ENCODE measurements at regions not wholly inside any gene's neighbourhood (a gene's known extent, or its start where the extent isn't known, plus 50 kb on each side); places are given as distances from the start of the nearest gene placed in this dataset.

DNA sequence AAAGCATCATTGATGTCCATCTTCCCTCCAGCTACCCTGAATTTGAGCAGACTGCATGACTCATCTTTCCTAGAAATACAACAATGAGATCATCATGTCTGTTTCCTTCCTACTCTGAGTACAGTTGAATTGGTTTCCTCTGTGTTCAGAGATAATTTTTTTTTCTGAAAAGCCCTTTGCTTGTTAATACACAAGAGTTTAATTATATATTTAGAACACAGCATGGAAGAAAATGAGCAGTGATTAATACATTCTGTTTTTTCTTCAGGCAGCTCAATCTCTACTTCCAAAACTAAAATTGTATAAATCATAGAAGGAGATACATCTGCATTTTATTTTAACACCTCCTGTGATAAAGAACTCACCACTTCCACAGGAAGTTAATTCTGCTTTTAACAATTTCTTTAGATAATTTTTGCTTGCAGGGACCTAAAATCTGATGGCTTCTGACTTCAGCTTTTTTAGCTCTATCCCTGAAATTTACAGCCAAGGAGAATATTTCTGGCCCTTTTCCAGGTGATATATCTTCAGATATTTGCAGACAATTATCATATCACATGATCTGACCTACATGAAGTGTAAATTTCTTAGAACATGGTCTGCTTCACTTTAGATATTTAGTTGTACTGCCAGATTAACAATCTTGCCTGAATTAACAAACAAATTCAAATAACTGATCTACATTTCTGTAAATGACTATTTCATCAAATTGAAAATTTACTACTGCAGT, 249.0 kb downstream of the TRIB2 start:
- Histone ChIP-seq H3K4me3 (no peak overlapping the region), H3K27ac (no peak overlapping the region), H3K36me3 (no peaks in the 10 kb centered on the region), H3K4me1 (peaks cover 0 to 9% (median 0%) of the 10 kb centered on the region in 4 donors), H3K27me3 (no peaks in the 10 kb centered on the region), H3K9me3 (no peaks in the 10 kb centered on the region)
- in situ Hi-C loops (cut with MboI; ENCODE audit: low pct_ligation_motif_present in 1 of 4, low pct_unique_long_range_greater_than_20kb in 1 of 4, low sequenced_read_pairs in 3 of 4) (no loop called here), intact Hi-C loops (cut with DNase I; ENCODE audit: low total_unique reads) (no loop called here)
- DNase-seq = no peak
- no peak for TF ChIP-seq POLR2AphosphoS5 (IDR thresholded peaks at IDR 0.05)
- TF ChIP-seq CTCF (IDR thresholded peaks at IDR 0.05) = no peak
- no peak for TF ChIP-seq POLR2A (IDR thresholded peaks at IDR 0.05)
- no peak for TF ChIP-seq EP300 (IDR thresholded peaks at IDR 0.05; ENCODE audit: low read depth)

GRCh38 chr2:12967804-12968203, 251.1 kb downstream of the TRIB2 start:
- in situ Hi-C loops (cut with MboI; ENCODE audit: low pct_ligation_motif_present in 1 of 4, low pct_unique_long_range_greater_than_20kb in 1 of 4, low sequenced_read_pairs in 3 of 4) = no loop called here
- WGBS, 2 donors (ENCODE audit: low coverage in 1 of 2) = 79% methylated on average over 1 of the region's 1 CpG; no CpG with 5 or more reads in 1 of the 2 donors
- H3K4me3 ChIP-seq = no peak overlapping the region
- no peaks in the 10 kb centered on the region for H3K36me3 ChIP-seq
- peaks cover 0 to 9% (median 0%) of the 10 kb centered on the region in 4 donors for H3K4me1 ChIP-seq
- TF ChIP-seq POLR2AphosphoS5 (IDR thresholded peaks at IDR 0.05) = no peak
- no peak for TF ChIP-seq POLR2A (IDR thresholded peaks at IDR 0.05)
- no peak for TF ChIP-seq CTCF (IDR thresholded peaks at IDR 0.05)
- TF ChIP-seq EP300 (IDR thresholded peaks at IDR 0.05; ENCODE audit: low read depth) = no peak
- intact Hi-C loops (cut with DNase I; ENCODE audit: low total_unique reads) = no loop called here
- no peaks in the 10 kb centered on the region for H3K9me3 ChIP-seq
- no peaks in the 10 kb centered on the region for H3K27me3 ChIP-seq
- H3K27ac ChIP-seq = no peak overlapping the region
- no peak for DNase-seq

DNA sequence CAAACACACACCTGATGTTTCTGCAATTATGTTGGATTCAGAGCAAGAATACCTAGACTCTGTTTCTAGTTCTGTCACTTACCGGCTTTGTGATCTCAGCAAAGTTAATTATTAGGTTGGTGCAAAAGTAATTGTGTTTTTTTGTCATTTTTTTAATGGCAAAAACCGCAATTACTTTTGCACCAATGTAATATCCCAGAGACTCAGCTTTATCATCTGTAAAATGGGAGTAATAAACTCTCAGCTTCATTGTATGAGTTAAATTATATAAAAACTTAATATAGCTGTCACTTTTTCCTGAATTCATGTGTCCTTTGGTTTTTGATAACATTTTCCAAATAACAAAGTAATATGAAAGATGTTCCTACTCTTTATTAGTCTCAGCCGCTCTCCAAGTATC, 251.7 kb downstream of the TRIB2 start:
- Histone ChIP-seq H3K27me3 (no peaks in the 10 kb centered on the region), H3K4me3 (no peak overlapping the region), H3K9me3 (no peaks in the 10 kb centered on the region), H3K36me3 (no peaks in the 10 kb centered on the region), H3K4me1 (peaks cover 0 to 9% (median 0%) of the 10 kb centered on the region in 4 donors), H3K27ac (no peak overlapping the region)
- no peak for DNase-seq
- in situ Hi-C loops (cut with MboI; ENCODE audit: low pct_ligation_motif_present in 1 of 4, low pct_unique_long_range_greater_than_20kb in 1 of 4, low sequenced_read_pairs in 3 of 4) = no loop called here
- 86% methylated on average over 3 of the region's 3 CpGs for WGBS, 2 donors (ENCODE audit: low coverage in 1 of 2)
- TF ChIP-seq CTCF (IDR thresholded peaks at IDR 0.05) (no peak), POLR2A (IDR thresholded peaks at IDR 0.05) (no peak), POLR2AphosphoS5 (IDR thresholded peaks at IDR 0.05) (no peak), EP300 (IDR thresholded peaks at IDR 0.05; ENCODE audit: low read depth) (no peak)
- intact Hi-C loops (cut with DNase I; ENCODE audit: low total_unique reads) = no loop called here

DNA sequence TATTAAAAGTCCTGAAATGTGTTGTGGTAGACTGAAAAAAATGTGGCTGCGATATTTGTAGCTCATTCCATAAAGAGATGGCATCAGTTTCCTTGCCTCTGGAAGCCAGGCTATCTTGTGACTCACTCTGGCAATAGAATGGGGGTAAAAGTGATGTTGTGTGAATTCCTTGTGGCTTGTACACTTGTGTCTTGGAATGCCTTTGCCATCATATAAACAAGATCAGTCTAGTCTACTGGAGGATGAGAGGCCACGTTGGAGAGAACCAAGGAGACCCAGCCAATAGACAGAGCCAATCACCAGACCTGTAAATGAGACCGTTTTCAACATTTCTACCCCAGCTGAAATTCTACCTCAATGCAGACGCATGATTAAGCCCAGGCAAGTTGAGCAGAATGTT, 254.1 kb downstream of the TRIB2 start:
- Histone ChIP-seq H3K4me1 (no peaks in the 10 kb centered on the region), H3K9me3 (no peaks in the 10 kb centered on the region), H3K27me3 (no peaks in the 10 kb centered on the region), H3K27ac (no peak overlapping the region), H3K36me3 (no peaks in the 10 kb centered on the region), H3K4me3 (no peak overlapping the region)
- intact Hi-C loops (cut with DNase I; ENCODE audit: low total_unique reads) (no loop called here), in situ Hi-C loops (cut with MboI; ENCODE audit: low pct_ligation_motif_present in 1 of 4, low pct_unique_long_range_greater_than_20kb in 1 of 4, low sequenced_read_pairs in 3 of 4) (no loop called here)
- no peak for TF ChIP-seq CTCF (IDR thresholded peaks at IDR 0.05)
- TF ChIP-seq EP300 (IDR thresholded peaks at IDR 0.05; ENCODE audit: low read depth) = no peak
- TF ChIP-seq POLR2AphosphoS5 (IDR thresholded peaks at IDR 0.05) = no peak
- TF ChIP-seq POLR2A (IDR thresholded peaks at IDR 0.05) = no peak
- WGBS, 2 donors (ENCODE audit: low coverage in 1 of 2) = 71 to 83% methylated on average over 4 of the region's 4 CpGs
- no peak for DNase-seq
